Suppressor macrophage treated with lipopolysaccharide for 4 hours (primary cell): ENCODE measurements at regions not wholly inside any gene's neighbourhood (a gene's known extent, or its start where the extent isn't known, plus 50 kb on each side); places are given as distances from the start of the nearest gene placed in this dataset.

Experiments used
- DNase-seq: peaks from one replicate; pipeline ENCODE4 v3.0.0-alpha.2; 2020

GRCh38 chr5:125103459-125103858, 357.0 kb upstream of the ZNF608 start:
- no peak for DNase-seq

- no peak for DNase-seq
Measured at GRCh38 chr5:125106271-125106670, 359.8 kb upstream of the ZNF608 start.

GRCh38 chr5:125106881-125107280, 360.4 kb upstream of the ZNF608 start:
- no peak for DNase-seq

GRCh38 chr5:125109293-125109692, 362.9 kb upstream of the ZNF608 start:
- no peak for DNase-seq

DNA sequence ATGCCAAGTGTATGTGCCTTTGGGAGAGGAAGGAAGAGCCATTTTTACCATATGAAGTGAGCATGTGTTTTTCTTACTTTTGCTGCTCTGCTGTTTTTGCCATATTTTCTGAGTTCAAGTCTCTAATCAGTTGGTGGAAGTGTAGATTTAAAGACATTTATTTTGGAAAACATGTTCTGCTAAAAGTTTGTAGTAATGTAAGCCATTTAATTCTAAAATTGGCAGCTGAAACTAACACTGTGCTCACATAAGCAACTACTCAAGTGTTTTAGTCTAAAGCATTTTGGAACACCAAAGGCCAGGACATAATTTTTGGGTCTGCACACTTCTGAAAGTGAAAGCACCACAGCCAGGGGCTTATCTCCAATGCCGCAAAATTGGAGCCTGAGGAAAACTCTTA, 363.4 kb upstream of the ZNF608 start:
- DNase-seq: no peak

GRCh38 chr5:125112196-125112595, 365.8 kb upstream of the ZNF608 start:
- no peak for DNase-seq

DNA sequence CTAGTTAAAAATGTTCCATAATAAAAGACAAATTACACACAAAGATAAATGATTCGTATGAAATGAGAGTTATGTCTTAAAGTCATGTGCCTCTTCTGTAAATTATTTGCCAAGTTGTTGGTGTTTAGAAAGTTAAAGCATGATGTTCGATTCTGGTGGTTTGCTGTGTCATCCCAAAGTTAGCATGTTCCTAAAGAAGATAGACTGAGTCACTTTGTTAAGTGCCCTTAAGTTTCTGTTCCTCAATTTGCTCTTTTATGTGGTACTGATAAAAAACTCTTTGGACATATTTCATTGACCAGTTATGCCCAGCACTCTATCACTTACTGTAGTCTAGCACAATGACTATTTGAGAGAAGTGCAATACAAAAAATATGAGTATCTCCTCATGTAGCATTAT, 366.9 kb upstream of the ZNF608 start:
- DNase-seq: peak; percentile 61

DNA sequence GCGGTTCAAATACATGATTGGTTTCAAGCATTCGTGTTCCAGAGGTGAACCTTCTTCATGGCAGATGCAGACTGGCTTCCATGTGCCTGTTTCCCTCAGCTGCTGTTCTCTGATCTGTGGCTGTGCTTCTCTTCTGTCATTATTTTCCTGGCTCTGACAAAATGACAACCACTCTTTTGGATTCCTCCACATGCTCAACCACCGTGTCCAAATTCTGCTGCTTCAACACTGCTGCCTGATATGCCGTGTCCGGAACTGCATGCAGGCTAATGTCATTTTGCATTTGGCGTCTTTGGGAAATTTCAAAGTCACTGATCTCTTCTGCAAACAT, 368.7 kb upstream of the ZNF608 start:
- no peak for DNase-seq

DNA sequence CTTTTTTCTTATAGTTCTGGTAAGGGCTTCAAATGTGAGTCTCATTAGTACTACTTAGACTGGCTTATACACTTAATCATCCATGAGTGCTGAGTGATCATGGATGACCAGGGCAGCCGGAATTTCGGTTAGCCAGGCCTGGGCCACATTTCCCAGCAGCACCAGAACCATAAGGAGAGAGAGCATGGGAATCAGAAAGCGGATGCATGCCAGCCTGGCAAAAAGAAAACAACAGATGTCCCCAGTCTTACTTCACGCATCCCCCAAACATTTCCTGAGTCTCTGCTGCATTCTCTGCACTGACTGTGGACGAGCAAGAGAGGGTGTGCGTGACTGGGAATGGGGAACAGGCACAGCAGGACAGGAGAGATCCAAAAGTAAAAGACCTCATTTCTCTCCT, 371.1 kb upstream of the ZNF608 start:
- DNase-seq: no peak

DNA sequence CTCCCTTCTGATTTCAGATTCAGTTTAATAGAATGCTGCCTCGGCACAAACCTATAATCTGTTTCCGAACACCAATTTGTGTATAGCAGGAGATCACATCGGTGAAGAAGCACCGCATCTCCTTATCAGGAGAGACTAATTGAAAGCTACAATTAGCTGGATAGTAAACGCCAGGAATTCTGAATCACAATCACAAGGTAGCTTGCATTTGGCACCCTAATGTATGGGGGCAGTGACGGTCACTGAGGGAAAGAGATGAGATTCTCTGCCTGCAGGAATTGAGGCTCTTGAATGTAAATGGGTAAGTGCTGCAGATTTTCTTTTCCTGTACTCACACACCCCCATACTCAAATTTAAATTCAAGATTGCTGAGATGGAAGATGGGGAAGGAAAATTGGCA, 373.6 kb upstream of the ZNF608 start:
- no peak for DNase-seq

DNA sequence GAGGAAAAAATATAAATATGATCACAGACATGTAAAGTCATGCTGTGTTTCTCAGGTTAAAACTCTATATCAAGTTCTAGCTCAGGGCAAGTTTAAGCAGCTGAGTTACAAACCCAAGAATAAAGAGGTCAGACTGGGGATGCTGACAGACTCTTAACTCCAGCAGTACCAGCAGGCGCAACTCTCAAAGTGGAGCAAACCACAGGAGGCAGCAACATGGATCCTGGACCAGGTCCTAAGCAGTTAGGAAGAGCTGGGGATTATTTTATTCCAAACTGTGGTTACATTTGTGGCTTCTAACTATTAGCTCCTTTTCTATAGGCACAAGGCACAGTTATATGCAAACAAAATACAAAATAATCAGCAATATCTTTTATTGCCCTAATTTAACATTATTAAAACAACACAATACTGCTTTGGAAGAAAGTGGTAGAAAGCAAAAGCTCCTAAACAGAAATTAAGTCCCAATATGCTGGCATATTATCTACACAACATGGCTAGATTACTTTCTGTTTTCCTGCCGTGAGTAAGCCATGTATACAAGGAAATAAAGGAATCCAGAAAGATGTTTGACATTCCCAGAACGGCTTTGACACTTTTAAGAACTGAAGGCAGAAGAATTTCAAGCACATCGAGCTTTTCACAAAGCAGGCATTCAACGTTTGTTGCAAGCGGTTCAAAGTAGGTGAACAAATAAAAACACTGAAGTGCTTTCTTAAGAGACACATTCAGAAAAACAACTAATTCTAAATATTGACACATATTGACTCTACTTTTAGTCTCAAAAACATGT, 378.8 kb upstream of the ZNF608 start:
- no peak for DNase-seq

GRCh38 chr5:125126050-125126449, 379.6 kb upstream of the ZNF608 start:
- DNase-seq: no peak

DNA sequence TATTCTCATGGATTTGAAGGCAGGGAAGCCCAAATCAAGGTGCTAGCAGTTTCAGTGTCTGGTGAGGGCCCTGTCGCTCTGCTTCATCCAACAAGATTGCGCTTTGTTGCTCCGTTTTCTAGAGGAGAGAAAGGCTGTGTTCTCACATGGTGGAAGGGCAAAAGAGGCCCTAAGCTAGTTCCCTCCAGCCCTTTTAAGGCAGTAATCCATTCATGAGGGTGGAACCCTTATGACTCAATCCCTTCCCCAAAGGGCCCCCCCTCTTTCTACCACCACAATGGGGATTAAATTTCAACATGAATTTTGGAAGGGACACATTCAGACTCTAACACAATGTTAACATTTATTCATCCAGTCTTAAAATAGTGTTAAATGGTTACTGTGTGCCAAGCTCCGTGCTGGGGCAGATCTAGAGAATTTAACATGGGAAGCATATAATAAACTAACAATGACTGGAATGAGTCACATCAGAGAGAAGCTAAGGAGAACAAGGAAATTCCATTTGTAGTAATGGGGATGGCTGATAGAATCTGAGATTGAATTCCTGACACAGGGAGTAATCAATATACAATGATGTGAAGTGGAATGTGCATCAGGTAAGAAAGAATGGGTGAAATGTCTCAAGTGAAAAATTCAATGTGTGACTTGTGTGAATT, 382.8 kb upstream of the ZNF608 start:
- no peak for DNase-seq

GRCh38 chr5:125130591-125130990, 384.2 kb upstream of the ZNF608 start:
- no peak for DNase-seq

DNA sequence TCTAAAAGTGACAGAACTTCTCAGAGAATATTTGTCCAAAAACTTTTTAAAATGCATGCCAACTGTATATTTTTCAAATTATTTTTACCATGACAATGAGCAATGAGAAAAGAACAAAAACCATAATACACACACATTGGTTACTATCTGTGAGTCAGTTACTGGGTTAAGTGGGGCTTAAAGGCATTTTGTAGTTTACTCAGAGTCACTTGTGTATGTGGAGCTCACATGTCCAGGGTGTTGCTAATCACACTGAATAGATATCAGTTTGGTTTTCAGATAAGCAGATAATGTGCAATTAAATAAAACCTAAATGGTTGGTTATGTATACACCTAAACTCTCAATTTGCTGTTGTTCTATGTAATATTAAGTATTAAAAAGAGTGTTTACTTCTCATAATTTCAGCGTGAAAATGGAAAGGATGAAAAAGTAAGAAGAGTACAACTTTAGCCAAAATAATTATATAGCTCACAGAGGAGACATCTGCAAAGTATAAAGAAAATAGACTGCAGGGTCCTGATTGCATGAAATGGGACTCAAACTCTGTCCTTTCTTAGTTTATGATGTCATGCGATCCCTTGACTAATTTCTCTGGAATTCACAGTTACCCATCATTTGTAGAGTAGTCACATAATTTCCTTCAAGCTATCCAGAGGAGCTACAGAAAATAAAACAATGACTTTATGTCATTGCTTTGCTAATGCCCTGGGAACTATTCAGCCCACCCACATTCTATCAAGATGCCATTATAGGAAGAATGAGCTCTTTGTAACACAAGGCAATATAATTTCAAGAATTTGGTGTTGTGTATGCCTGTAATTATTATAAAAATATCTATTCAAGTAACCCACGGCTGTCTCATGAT, 388.0 kb upstream of the ZNF608 start:
- no peak for DNase-seq

GRCh38 chr5:125137535-125137934, 391.1 kb upstream of the ZNF608 start:
- DNase-seq: no peak

GRCh38 chr5:125138266-125138665, 391.8 kb upstream of the ZNF608 start:
- DNase-seq: no peak

DNA sequence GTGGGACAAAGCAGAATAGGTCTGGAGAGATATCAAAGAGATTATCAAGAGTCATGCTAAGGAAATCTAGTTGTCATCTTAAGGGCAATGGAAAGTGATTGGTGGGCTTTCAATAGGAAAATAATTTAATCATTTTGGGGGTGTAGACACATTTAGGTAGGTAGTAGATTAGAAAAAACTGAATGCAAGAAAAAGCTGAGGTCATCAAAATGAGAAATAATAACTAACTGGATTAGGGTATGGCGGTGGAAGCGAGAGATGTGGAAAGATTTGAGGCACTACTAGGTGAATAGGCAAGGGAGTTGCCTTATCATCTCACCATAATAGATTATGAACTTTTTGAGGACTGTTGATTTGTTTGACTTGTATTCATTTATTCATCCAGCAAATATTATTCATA, 393.2 kb upstream of the ZNF608 start:
- no peak for DNase-seq

- DNase-seq: no peak
Measured at GRCh38 chr5:125140220-125140619, 393.8 kb upstream of the ZNF608 start.

- DNase-seq: no peak
Measured at GRCh38 chr5:125140855-125141254, 394.4 kb upstream of the ZNF608 start.

DNA sequence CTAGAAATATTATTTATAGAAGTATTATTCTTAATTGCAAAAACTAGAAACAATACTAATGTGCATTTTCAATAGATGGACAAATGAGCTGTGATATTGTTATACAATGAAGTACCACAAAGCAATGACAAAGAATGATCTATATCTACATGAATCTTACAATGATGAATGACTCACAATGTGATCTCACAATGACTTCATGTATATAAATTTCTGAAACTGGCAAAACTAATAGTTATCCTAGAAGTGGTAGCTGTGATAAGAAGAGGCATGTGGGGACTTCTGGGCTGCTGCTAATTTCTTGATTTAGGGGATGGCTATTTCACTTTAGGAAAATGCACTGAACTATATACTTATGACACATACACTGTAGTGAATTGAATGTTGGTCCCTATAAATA, 396.0 kb upstream of the ZNF608 start:
- DNase-seq: no peak

DNA sequence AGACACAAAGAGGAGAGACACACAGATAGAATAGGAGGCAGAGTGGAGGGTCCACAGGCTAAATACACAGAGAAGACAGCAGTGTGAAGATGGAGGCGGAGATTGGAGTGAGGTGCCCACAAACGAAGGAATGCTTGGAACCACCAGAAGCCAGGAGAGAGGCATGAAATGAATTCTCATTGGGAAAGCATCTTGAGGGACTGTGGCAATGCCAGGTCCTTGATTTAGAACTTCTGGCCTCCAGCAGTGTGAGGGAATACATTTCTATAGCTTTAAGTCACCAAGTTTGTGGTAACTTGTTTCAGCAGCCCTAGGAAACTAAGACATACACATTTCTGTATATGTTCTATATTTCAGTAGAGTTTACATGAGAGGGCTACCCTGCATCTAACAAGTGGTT, 396.6 kb upstream of the ZNF608 start:
- no peak for DNase-seq

- no peak for DNase-seq
Measured at GRCh38 chr5:125148076-125148475, 401.6 kb upstream of the ZNF608 start.

- DNase-seq: no peak
Measured at GRCh38 chr5:125148706-125149105, 402.3 kb upstream of the ZNF608 start.
